B cell (primary cell): ENCODE measurements at regions not wholly inside any gene's neighbourhood (a gene's known extent, or its start where the extent isn't known, plus 50 kb on each side); places are given as distances from the start of the nearest gene placed in this dataset.

Experiments
- CTCF ChIP-seq: fragments of 200-600 bp; IDR thresholded peaks from one replicate; pipeline ENCODE4 v1.8.0; 2022; ENCODE audit warnings: antibody characterized with exemption, mild to moderate bottlenecking
- EZH2 ChIP-seq: IDR thresholded peaks from 2 replicates; pipeline ENCODE4 v1.6.1; 2012; ENCODE audit warnings: borderline replicate concordance, low read depth, mild to moderate bottlenecking, moderate library complexity, low read length; ENCODE audit not compliant: insufficient read depth, poor library complexity, severe bottlenecking

GRCh38 chr19:33919291-33919690 is 122.6 kb downstream of the KCTD15 start:
- TF ChIP-seq CTCF (no peak), EZH2 (no peak)
